Stomach (tissue), 8 donors: ENCODE measurements at regions not wholly inside any gene's neighbourhood (a gene's known extent, or its start where the extent isn't known, plus 50 kb on each side); places are given as distances from the start of the nearest gene placed in this dataset.
A peak's percentile ranks its signal among the peaks of the same experiment; 100 is the strongest.

ENCODE experiments used
- DNase-seq, 2 donors: peaks; one replicate each; pipeline versions ENCODE4 v3.0.0 to v3.0.0-alpha.2; 2013 to 2019
- H3K27ac ChIP-seq, 5 donors: fragments of 200-600 bp in 4 of 5; sonication (generic) in 4 of 5; one replicate each; pipeline ENCODE4 v1.5.1; 2013 to 2019; ENCODE audit warnings: mild to moderate bottlenecking in 1 of 5, moderate library complexity in 1 of 5
- H3K27me3 ChIP-seq, 3 donors: fragments of 200-600 bp; sonication (generic); one replicate each; pipeline ENCODE4 v1.5.1; 2017 to 2019; ENCODE audit warnings: mixed run types in 1 of 3
- H3K36me3 ChIP-seq, 4 donors: fragments of 200-600 bp; sonication (generic); 1 replicate in 3 of 4; 2 replicates in 1 of 4; pipeline ENCODE4 v1.5.1; 2016 to 2019
- H3K4me1 ChIP-seq, 4 donors: fragments of 200-600 bp; sonication (generic); one replicate each; pipeline ENCODE4 v1.5.1; 2016 to 2019
- H3K4me3 ChIP-seq, 4 donors: fragments of 200-600 bp; sonication (generic) in 3 of 4; one replicate each; pipeline ENCODE4 v1.5.1; 2016 to 2019; ENCODE audit warnings: mild to moderate bottlenecking in 1 of 4
- H3K9me3 ChIP-seq, 4 donors: fragments of 200-600 bp; sonication (generic); one replicate each; pipeline ENCODE4 v1.5.1; 2016 to 2019
- CTCF ChIP-seq, 7 experiments: fragments of 450-650 bp in 4 of 7; fragments of 200-600 bp in 3 of 7; sonication (generic) in 3 of 7; IDR thresholded peaks; one replicate each; pipeline ENCODE4 v1.5.1; 2016 to 2019; ENCODE audit warnings: antibody characterized with exemption in 7 of 7, control low read depth in 2 of 7, mild to moderate bottlenecking in 1 of 7
- EP300 ChIP-seq: sonication (generic); formaldehyde crosslinking; IDR thresholded peaks from one replicate; pipeline ENCODE4 v1.6.1; 2017; ENCODE audit warnings: antibody characterized with exemption
- POLR2A ChIP-seq, 4 donors: fragments of 450-650 bp; IDR thresholded peaks; one replicate each; pipeline ENCODE4 v1.6.1; 2016; ENCODE audit warnings: antibody characterized with exemption in 4 of 4, control low read depth in 2 of 4, mild to moderate bottlenecking in 1 of 4, moderate library complexity in 1 of 4
- POLR2AphosphoS5 ChIP-seq, 3 donors: sonication (generic); formaldehyde crosslinking; IDR thresholded peaks; one replicate each; pipeline ENCODE4 v1.6.1; 2016; ENCODE audit warnings: antibody characterized with exemption in 3 of 3
- WGBS, 5 donors: extraction: QIAGEN DNeasy Blood & Tissue Kit in 3 of 5; methylation state at CpG; one replicate each; pipeline versions ENCODE4 v1.1.5 to v1.1.7; 2013 to 2018; 5-methylcytosine and 5-hydroxymethylcytosine counted together
- intact Hi-C: fragments of 100-400 bp; cut with DNase I; formaldehyde crosslinking; loops from one replicate; pipeline ENCODE4 v1.15.1; 2023; ENCODE audit warnings: low total_unique reads
- donor health status: healthy with polysubstance abuse.
- donor health status: Bipolar disorder and iron deficiency.
- donor health status: healthy.

- 55 to 66% (median 63%) methylated on average over 2 of the region's 2 CpGs for WGBS, 5 donors
- DNase-seq = peak in 1 of 2 donors; percentile 45
- Histone ChIP-seq H3K4me3 (no peak overlapping the region), H3K27ac (no peak overlapping the region), H3K27me3 (no peaks in the 10 kb centered on the region), H3K36me3 (no peaks in the 10 kb centered on the region), H3K9me3 (no peaks in the 10 kb centered on the region), H3K4me1 (peaks cover 0 to 23% (median 4%) of the 10 kb centered on the region in 4 donors)
- intact Hi-C loops = no loop called here
- TF ChIP-seq POLR2A (IDR thresholded peaks at IDR 0.05) (no peak), EP300 (no peak), CTCF (IDR thresholded peaks at IDR 0.05) (no peak), POLR2AphosphoS5 (IDR thresholded peaks at IDR 0.05) (no peak)
These were observed 412.0 kb downstream of the MEIS1 start for GRCh38 chr2:66846887-66847286.

DNA sequence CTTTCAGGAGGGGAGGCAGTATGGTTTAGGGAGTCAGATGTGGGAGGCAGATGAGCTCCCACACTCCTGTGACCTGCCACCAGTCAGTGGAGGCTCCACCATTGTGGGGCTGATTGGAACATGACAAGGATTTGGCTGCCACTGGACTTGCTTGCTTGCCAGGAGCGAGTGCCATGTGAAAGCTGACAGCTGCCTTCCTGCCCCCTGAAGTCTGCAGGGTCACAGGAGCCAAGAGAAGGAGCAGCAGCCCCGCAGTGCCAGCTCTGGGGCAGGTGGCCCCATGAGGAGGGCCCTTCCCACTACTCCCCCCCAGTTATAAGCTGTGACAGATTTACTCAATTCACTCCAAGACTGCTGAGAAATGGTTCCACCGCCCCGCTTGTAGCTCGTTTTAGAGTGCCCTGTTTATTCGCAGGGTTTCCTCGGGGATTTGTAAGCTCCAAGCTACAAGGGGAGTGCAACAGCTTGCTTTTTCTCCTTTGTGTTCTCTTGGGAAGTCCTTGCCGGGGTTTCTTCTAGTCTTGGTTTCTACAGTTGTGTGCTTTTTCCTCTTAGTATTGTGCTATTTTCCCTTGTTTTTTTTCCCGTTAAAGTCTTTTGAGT lies 414.3 kb downstream of the MEIS1 start:
- no peaks in the 10 kb centered on the region for H3K36me3 ChIP-seq
- WGBS, 5 donors = 58 to 78% (median 74%) methylated on average over 9 of the region's 9 CpGs
- no peaks in the 10 kb centered on the region for H3K27me3 ChIP-seq
- no peak for DNase-seq
- intact Hi-C loops = no loop called here
- H3K9me3 ChIP-seq = no peaks in the 10 kb centered on the region
- H3K4me1 ChIP-seq = peaks cover 4 to 37% (median 5%) of the 10 kb centered on the region in 4 donors
- H3K4me3 ChIP-seq = no peak overlapping the region
- TF ChIP-seq POLR2A (IDR thresholded peaks at IDR 0.05) (no peak), POLR2AphosphoS5 (IDR thresholded peaks at IDR 0.05) (no peak), EP300 (no peak), CTCF (IDR thresholded peaks at IDR 0.05) (no peak)
- H3K27ac ChIP-seq = peak overlapping the region in 3 of 5 donors; percentile 26 to 78 (median 35)

DNA sequence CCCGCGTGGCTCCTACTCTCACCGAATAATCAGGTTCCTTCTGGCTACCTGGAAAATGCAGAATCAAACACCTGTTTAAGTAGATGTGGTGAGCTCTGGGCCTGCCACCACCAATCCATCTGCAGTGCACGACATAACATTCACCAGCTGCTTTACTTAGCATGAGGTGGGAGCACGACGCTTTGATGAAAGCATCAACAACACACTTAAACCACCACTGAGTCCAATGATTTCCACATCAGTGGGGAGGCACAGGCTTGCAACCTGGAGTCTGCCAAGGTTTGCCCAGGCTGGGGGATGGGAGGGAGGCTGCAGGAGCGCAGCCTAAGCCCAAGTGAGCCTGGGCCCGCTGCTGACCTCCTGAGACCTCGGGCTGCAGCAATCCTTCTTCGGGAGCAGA lies 415.5 kb downstream of the MEIS1 start:
- H3K4me1 ChIP-seq = peaks cover 4 to 41% (median 5%) of the 10 kb centered on the region in 4 donors
- H3K27me3 ChIP-seq = no peaks in the 10 kb centered on the region
- no peaks in the 10 kb centered on the region for H3K36me3 ChIP-seq
- intact Hi-C loops = no loop called here
- WGBS, 5 donors = 83 to 88% (median 87%) methylated on average over 10 of the region's 10 CpGs
- H3K27ac ChIP-seq = peak overlapping the region in 2 of 5 donors; percentile 35 to 78
- DNase-seq = no peak
- H3K4me3 ChIP-seq = no peak overlapping the region
- H3K9me3 ChIP-seq = no peaks in the 10 kb centered on the region
- TF ChIP-seq CTCF (IDR thresholded peaks at IDR 0.05) (no peak), POLR2AphosphoS5 (IDR thresholded peaks at IDR 0.05) (peak in 1 of 3 donors; percentile 32), POLR2A (IDR thresholded peaks at IDR 0.05) (no peak), EP300 (no peak)

- peak; percentile 20 to 76 (median 65) for TF ChIP-seq POLR2AphosphoS5 (IDR thresholded peaks at IDR 0.05)
- no peak for TF ChIP-seq POLR2A (IDR thresholded peaks at IDR 0.05)
- WGBS, 5 donors = 19 to 69% (median 64%) methylated on average over 1 of the region's 1 CpG
- Histone ChIP-seq H3K9me3 (no peaks in the 10 kb centered on the region), H3K4me1 (peaks cover 2 to 41% (median 3%) of the 10 kb centered on the region in 4 donors), H3K27me3 (no peaks in the 10 kb centered on the region), H3K4me3 (no peak overlapping the region), H3K27ac (peak overlapping the region in 3 of 5 donors; percentile 45 to 78 (median 63)), H3K36me3 (no peaks in the 10 kb centered on the region)
- intact Hi-C loops = no loop called here
- no peak for DNase-seq
These were observed 416.5 kb downstream of the MEIS1 start for GRCh38 chr2:66851449-66851872.

DNA sequence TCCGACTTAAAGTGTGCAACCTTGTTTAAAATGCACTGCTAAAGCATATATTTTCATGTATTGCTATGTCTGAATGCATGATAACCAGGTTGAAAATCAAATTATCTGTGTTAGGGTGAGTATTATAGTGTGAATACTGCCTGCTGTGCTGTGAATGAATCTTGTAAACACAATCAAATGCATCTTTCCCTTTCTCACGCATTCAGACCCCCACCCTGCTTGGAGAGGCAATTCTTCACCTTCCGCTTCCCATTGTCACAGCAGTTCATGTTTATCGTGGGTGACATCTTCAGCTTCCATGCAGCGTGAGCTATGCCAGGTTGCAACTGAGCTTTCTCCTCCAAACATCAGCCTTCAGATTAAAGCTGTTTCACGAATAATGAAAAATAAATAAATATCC lies 418.0 kb downstream of the MEIS1 start:
- DNase-seq = no peak
- no peak overlapping the region for H3K4me3 ChIP-seq
- H3K27me3 ChIP-seq = no peaks in the 10 kb centered on the region
- TF ChIP-seq POLR2A (IDR thresholded peaks at IDR 0.05) (no peak), EP300 (no peak), CTCF (IDR thresholded peaks at IDR 0.05) (no peak), POLR2AphosphoS5 (IDR thresholded peaks at IDR 0.05) (no peak)
- peak overlapping the region in 4 of 5 donors; percentile 36 to 78 (median 64) for H3K27ac ChIP-seq
- H3K36me3 ChIP-seq = no peaks in the 10 kb centered on the region
- no peaks in the 10 kb centered on the region for H3K9me3 ChIP-seq
- intact Hi-C loops = no loop called here
- H3K4me1 ChIP-seq = peaks cover 0 to 41% (median 2%) of the 10 kb centered on the region in 4 donors
- WGBS, 5 donors = 71 to 77% (median 73%) methylated on average over 6 of the region's 6 CpGs
